Activated CD8-positive, alpha-beta memory T cell treated with anti-CD3 and anti-CD28 coated beads, Interleukin-2, amount 50 U/mL, for 4 hours (primary cell): ENCODE measurements at regions not wholly inside any gene's neighbourhood (a gene's known extent, or its start where the extent isn't known, plus 50 kb on each side); places are given as distances from the start of the nearest gene placed in this dataset.
"Not testable (repeated sequence)": the region's sequence is repeated elsewhere in the genome, so short reads cannot be mapped to it uniquely, and the experiment has no call there.

Experiments used
- DNase-seq: peaks from one replicate; pipeline ENCODE4 v3.0.0-alpha.2; 2020

- no peak for DNase-seq
Observed at GRCh38 chr15:91625506-91625905, 228.0 kb upstream of the SLCO3A1 start.

DNA sequence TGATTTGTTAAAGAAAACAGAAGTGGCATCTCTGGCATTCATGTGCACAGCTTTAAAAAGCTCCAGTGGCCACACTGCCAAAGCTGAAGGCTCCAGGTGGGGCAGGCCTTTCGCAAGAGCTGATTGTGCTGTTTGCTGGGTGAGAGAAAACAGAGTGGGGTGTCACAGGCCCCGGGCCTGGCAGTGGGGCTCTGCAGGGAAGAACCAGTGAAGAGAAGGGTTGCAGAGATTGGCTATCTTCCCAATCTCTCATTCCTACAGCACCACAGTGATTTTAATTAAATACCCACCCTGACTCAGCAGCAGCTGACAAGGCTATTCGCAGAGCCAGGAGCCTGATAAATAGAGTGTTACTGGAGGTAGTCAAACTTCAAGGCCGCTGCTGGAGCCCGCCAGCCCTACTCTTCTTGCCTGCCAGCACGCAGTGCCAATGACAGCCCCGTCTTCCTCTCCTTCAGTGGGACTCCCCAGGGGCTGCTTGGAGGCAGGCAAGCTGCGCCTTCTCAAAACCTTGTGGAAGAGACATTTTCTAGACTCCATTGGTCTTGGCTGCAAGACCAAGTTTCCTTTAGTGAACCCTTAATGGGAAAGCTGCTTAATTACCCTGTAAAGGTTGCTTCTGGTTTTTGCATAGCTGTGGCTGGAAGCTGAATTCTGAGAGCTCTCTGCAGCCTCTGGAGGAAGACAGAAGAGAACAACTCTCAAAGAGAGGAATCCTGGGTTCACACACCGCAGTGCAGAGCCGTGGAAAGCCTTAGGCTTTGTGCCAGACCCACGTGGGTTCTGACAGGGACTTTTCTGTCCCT lies 225.8 kb upstream of the SLCO3A1 start:
- DNase-seq: no peak

GRCh38 chr15:91630090-91630489 lies 223.4 kb upstream of the SLCO3A1 start:
- no peak for DNase-seq

DNA sequence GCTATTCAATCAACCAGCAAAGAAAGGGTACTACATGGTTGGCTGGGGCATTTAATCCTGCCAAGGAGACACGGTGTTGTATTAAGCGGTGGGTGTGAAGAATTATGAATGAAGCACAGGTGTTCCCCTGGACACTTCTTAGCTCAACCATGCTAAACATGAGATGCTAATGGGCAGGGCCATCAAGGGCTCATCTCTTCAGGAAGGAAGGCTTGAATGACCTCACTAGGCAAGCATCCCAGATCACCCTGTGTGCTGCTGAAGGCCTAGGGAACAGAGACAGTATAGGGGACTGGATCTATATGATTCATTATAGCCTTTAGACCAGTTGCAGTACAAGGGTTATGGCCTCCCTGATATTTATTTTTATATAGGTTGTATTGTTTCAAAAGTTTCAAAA lies 221.3 kb upstream of the SLCO3A1 start:
- DNase-seq: no peak

DNA sequence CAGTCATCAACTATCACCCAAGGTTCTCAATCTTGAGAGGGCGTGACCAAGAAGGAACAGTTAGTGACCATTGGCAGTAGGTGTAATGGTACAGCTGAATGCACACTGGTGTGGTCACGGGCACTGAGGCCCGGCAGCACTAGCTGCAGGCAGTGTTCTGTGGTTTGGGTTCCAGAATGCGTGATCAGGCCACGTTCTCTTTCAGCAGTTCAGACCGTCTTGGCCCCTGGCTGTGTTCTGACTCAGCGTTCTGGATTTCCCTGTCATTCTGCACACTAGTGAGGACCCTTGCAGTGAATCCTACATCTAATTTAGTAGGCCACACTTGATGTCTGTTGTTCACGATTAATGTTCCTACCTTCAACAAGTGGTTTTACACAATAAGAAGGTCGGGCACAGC lies 220.5 kb upstream of the SLCO3A1 start:
- DNase-seq: no peak

DNA sequence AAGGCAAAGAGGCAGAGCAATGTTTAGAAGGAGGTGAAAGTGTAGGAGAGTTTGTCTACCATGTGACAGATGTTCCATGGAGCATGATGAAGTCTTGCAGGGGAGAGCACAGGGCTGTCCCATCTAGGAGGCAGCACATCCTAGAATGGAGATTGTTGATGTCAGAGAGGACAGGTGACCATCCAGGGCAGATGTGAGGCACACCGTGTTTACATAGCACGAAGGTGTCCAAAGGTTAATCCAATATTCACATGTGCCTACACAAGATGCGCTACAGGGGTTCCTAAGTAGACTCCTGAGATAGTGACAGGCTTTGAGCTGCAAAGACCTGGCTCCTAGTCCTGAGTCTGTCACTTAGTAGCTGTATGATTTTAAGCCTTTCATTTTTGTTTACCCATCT lies 219.3 kb upstream of the SLCO3A1 start:
- DNase-seq: no peak

DNA sequence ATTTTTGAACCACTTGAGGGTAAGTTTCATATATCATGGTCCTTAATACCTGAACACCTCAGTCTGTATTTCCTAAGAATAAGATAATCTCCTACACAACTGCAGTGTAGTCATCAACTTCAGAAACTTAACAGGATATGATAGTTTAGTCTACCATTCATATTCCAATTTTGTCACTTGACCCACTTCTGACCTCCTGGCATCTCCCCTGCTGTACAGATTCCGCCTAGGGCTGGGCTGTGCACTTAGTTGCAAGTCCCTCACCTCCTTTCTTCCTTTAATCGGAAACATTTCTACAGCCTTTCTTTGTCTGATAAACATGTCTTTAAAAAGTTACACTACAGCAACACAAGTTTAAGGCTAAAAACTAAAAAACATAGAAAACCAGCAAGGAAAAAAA lies 218.4 kb upstream of the SLCO3A1 start:
- DNase-seq: no peak

DNA sequence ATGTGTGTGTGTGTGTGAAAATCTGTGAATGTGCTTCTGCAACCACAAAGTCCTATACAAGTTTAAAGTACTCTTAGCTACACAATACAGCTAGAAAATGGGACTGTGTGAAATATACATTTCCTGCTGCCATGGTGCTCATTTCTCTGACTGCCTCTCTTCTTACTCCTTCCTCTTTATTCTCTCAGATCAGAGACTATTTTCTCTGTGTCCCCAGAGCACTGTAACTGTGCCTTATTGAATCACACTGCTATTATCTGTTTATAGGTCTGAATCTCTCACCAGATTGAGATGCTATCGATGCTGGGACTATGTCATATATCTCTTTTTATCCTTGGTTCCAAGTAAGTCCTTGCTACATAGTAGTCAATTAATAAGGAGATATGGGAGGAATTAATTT lies 217.9 kb upstream of the SLCO3A1 start:
- DNase-seq: no peak

GRCh38 chr15:91649016-91649415 lies 204.5 kb upstream of the SLCO3A1 start:
- no peak for DNase-seq

- DNase-seq: no peak
Observed at GRCh38 chr15:91649831-91650321, 203.6 kb upstream of the SLCO3A1 start.

DNA sequence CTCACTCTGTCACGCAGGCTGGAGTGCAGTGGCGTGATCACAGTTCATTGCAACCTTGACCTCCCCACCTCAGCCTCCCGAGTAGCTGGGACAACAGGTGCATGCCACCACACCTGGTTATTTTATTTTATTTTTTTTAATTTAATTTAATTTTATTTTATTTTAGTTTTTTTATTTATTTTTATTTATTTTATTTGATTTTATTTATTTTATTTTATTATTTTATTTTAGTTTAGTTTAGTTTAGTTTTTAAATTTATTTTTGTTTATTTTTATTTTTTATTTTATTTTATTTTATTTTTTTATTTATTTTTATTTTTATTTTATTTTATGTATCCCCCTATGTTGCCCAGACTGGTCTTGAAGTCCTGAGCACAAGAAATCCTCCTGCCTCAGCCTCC lies 202.3 kb upstream of the SLCO3A1 start:
- no peak for DNase-seq

- DNase-seq: no peak
Observed at GRCh38 chr15:91652610-91653207, 200.8 kb upstream of the SLCO3A1 start.

- not testable (repeated sequence) for DNase-seq
Observed at GRCh38 chr15:91655563-91656290, 197.8 kb upstream of the SLCO3A1 start.

DNA sequence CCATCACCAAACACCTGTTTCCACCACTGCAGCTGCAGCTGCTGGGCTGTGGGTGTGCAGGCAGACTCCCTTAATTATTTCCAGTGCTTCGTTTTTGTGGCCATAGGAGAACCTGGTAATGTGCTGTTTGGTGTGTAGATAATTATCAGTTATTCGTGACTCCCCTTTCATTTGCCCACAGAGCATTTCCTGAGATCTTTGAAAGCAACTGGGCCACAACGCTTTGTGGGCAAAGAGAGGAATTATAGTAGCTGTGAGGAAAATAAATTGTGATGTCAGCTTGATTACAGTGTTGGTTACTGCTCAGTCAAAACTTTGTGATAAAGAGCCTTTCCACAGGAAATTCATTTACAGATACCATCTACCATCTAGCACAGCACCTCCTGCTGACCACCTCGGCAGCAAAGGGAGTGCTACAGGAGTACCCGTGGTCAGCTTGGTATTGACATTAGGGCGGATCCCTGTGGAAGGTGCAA lies 193.3 kb upstream of the SLCO3A1 start:
- no peak for DNase-seq

- no peak for DNase-seq
Observed at GRCh38 chr15:91664224-91664836, 189.2 kb upstream of the SLCO3A1 start.

GRCh38 chr15:91665212-91665611 lies 188.3 kb upstream of the SLCO3A1 start:
- no peak for DNase-seq

- no peak for DNase-seq
Observed at GRCh38 chr15:91668370-91668769, 185.1 kb upstream of the SLCO3A1 start.

DNA sequence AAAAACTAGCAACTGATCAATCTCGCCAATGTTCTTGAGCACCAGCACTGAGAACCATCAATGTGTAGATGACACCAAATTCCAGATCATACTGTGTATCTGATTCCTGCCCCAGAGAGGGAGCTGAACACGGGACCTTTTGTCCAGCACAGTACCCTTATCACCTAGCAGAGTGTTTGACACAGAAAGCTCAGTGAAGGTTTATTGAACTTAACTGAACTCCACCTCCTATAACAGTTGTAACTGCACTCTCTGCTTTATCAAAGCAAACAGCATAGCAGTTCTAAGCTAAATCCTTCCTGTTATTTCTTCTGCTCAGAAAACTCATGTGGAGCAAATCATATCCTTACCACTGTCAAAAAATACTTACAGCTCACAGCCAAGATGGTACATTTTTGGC lies 183.4 kb upstream of the SLCO3A1 start:
- no peak for DNase-seq

- no peak for DNase-seq
Observed at GRCh38 chr15:91678003-91678402, 175.5 kb upstream of the SLCO3A1 start.

- DNase-seq: no peak
Observed at GRCh38 chr15:91679447-91679846, 174.1 kb upstream of the SLCO3A1 start.

DNA sequence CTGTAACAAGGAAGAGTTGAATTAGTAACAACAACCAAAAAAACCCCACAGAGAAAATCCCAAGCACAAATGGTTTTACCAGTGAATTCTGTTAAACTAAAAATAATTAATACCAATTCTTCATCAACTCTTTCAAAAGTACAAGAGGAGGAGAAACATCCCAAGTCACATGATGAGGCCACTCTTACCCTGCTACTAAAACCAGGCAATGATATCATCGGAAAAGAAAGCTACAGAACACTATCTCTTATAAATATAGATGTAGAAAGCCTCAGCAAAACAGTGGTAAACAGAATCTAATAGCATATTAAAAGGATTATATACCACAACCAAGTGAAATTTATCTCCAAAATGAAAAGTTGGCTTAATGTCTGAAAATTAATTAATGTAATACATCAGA lies 168.1 kb upstream of the SLCO3A1 start:
- no peak for DNase-seq

- no peak for DNase-seq
Observed at GRCh38 chr15:91688811-91689210, 164.7 kb upstream of the SLCO3A1 start.

DNA sequence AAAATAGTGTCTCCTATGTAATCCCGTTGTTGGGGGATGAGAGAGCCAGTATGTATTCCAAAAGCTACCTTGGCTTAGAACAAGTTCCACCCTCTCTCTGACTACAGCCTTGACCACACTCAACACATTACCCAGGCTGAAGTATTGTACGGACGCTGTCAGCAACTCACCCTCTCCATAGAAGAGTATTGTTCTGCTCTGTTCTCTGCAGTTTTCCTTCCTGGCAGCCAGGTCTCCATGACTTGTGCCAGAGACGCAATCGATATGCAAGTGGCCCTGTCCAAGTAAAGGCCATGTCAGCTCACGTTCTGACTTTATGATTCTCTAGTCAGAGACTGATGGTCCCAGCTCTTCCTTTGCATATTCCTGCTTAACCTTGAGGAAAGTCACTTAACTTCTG lies 164.1 kb upstream of the SLCO3A1 start:
- no peak for DNase-seq
